HG03108 (cell line): ENCODE measurements at regions not wholly inside any gene's neighbourhood (a gene's known extent, or its start where the extent isn't known, plus 50 kb on each side); places are given as distances from the start of the nearest gene placed in this dataset.

Experiments
- ATAC-seq: cut with Tn5 transposase; IDR thresholded peaks from one replicate; pipeline ENCODE4 v1.9.1; 2021; ENCODE audit warnings: moderate library complexity; ENCODE audit not compliant: unreplicated experiment

DNA sequence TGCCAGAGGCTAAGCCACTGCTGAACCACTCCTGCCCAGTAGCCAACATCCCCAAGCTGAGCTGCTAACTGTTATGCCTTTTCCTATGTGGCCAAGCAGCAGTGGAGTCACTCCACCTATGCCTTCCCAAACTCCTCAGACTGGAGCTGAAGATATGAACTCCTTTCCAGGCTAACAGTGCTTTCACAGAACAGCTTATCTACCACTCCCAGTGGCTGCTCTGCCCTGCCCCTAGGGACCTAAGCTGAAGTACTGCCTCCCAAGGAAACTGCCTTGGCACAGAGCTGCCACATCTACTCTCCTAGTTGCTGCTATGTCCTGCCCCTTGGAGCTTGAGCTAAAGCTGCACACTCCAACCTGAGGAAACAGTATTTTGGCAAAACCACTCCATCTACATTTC, 275.9 kb downstream of the RBM43 start:
- ATAC-seq: no peak

GRCh38 chr2:150983314-150983897, 278.3 kb downstream of the RBM43 start:
- ATAC-seq: no peak

DNA sequence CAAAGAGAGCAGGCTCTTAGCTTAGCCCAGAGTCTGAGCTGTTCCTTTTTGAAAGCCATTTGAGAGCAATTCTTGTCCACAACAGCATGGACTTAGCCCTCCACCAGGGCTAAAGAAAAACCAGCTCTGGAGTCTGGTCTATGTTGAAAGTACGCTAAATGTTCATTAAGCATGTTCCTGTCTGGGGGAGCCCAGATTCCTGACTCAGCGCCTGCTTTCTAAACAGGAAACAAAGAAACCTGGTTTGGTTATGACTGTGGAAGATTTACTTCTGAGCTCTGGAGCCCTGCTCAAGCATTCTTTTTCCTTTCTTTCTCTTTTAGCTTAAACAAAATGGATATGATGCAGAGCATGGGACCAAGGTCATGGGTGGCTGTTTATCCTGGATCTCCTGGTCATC, 279.8 kb downstream of the RBM43 start:
- ATAC-seq: no peak

- no peak for ATAC-seq
These were observed 283.6 kb downstream of the RBM43 start for GRCh38 chr2:150978053-150978452.

DNA sequence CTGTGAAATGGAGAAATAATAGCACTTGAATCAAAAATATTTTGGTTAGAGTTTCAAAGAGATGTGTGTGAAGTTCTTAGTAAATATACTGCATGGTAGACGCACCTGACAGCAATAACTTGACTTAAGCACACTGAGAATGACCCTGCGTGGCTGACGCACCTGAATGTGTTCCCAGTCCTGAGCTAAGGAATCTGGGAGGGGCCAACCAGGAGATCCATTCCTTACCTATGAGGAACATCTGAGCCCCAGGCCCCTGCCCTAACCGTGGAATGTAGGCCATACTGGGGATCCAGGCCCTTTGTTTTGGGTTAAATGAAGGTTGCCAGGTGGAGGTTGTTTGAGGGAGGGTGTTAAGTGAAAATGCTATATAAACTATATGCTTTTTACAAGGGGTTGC, 284.4 kb downstream of the RBM43 start:
- ATAC-seq: no peak

GRCh38 chr2:150976604-150977003, 285.1 kb downstream of the RBM43 start:
- ATAC-seq: no peak

GRCh38 chr2:150974864-150975263, 286.8 kb downstream of the RBM43 start:
- no peak for ATAC-seq

DNA sequence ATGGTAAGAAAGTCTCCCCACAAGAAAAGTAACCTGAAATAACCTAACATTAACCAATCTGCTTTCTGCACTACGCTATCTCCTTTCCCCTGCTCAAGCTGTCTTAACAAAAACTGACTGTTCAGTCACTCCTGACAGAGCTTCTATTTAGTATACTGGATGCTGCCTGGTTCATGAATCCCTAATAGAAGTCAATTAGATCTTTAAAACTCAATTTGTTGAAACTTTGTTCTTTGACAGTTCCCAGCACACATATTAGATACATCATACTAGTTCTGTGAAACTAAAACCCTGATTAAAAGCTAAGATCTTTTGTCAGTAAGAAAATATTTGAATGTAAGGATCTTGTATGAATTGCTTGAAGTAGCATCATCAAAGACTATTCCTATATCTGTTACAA, 287.4 kb downstream of the RBM43 start:
- ATAC-seq: no peak

- no peak for ATAC-seq
These were observed 289.8 kb downstream of the RBM43 start for GRCh38 chr2:150971910-150972309.

DNA sequence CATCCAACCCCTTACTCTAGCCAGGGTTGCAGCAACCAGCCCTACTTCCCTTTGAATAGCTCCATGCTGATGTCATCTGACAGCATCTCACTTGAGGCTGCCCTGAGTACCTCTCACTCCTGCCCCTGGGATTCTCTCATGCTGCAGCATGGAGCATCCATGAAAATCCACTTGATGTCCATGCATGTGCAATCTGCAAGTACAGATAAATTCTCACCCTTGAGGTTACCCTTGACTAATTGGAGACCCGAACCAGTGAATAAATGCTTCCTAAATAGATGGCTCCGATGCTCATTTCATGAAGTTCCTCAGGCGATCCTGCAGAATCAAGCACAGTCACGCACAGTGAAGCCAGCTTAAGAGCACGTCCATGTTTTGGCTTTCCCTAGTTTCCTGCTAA, 298.3 kb downstream of the RBM43 start:
- ATAC-seq: no peak

DNA sequence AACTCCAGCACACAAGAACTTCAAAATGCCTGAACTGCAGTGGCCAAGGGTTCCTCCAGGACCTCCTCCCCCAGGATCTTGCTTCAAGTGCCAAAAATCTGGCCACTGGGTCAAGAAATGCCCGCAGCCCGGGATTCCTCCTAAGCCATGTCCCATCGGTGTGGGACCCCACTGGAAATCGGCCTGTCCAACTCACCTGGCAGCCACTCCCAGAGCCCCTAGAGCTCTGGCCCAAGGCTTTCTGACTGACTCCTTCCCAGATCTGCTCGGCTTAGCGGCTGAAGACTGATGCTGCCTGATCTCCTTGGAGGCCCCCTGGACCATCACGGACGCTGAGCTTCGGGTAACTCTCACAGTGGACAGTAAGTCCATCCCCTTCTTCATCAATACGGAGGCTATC, 306.4 kb downstream of the RBM43 start:
- no peak for ATAC-seq

DNA sequence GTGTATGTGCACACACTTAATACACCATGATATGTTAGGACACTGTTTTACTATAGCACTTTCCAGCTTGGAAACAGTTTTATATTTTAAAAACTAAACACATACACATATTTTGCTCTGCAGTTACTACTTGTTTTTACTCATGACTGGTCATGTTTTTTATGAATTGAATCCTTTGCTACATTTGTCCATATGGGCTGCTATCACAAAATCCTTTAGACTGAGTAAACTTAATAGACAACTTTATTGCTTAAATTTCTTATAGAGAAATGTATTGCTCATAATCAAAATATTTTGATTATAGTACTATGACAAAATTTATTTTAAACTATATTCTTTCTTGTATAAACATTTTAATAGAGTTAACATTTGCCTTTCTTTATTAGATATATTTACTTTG, 314.8 kb downstream of the RBM43 start:
- no peak for ATAC-seq

- ATAC-seq: no peak
These were observed 317.3 kb downstream of the RBM43 start for GRCh38 chr2:150944315-150944714.

GRCh38 chr2:150939087-150939486, 322.6 kb downstream of the RBM43 start:
- ATAC-seq: no peak

DNA sequence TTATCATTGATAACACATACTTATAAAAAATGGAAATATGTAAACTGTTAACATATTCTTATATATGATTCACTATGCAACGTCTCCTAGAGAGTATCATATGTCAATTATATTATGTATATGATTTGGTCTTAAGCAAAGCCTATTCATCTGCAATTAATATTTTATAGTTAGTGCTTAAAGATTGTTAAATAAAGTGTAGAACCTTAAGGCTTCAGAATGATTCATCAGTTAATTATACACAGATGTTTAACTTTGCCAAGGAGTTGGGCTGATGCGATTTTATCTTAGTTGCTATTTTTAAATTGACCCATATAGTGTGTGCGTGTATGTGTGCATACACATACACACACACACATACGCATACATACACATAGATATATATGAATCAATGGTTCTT, 323.1 kb downstream of the RBM43 start:
- ATAC-seq: no peak

- ATAC-seq: no peak
These were observed 324.6 kb downstream of the RBM43 start for GRCh38 chr2:150937030-150937429.

GRCh38 chr2:150931451-150931850, 330.2 kb downstream of the RBM43 start:
- ATAC-seq: no peak

- ATAC-seq: no peak
These were observed 336.1 kb downstream of the RBM43 start for GRCh38 chr2:150925611-150926010.

DNA sequence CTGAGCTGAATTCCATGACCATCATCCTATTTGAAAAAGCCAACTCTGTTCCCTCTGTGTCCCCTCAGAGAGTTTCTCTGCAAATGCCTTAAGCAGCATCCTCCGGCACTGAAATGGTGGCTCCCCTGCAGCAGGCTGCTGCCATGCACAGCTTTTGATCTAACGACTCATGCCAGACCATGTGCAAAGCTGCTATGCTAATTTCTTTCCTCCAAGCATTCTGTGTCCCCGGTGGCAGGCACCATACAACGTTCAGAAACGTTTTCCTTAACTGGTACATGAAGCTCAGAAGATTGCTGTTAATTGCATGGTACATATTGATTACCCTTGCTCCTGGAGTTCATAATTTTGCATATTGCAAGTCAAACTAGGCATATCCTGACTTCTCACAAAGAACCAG, 336.8 kb downstream of the RBM43 start:
- ATAC-seq: no peak

DNA sequence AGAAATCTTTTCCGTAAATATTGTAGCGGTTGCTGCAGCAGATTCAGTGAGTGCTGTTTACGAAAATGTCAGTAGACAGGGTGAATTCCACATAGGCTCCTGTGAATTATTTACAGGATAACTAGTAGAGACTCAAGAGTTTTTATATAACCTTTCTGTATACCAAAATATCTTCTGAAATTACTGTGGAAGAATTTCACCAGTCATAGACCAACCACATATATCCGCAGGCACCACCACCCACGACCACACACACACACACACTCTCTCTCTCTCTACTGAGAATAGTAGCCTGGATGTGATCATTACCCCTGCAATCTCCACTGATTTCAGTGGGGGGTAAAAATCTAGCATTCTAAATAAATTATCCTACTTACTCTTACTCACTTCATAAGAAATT, 341.8 kb downstream of the RBM43 start:
- no peak for ATAC-seq

- no peak for ATAC-seq
These were observed 343.5 kb downstream of the RBM43 start for GRCh38 chr2:150917961-150918713.

DNA sequence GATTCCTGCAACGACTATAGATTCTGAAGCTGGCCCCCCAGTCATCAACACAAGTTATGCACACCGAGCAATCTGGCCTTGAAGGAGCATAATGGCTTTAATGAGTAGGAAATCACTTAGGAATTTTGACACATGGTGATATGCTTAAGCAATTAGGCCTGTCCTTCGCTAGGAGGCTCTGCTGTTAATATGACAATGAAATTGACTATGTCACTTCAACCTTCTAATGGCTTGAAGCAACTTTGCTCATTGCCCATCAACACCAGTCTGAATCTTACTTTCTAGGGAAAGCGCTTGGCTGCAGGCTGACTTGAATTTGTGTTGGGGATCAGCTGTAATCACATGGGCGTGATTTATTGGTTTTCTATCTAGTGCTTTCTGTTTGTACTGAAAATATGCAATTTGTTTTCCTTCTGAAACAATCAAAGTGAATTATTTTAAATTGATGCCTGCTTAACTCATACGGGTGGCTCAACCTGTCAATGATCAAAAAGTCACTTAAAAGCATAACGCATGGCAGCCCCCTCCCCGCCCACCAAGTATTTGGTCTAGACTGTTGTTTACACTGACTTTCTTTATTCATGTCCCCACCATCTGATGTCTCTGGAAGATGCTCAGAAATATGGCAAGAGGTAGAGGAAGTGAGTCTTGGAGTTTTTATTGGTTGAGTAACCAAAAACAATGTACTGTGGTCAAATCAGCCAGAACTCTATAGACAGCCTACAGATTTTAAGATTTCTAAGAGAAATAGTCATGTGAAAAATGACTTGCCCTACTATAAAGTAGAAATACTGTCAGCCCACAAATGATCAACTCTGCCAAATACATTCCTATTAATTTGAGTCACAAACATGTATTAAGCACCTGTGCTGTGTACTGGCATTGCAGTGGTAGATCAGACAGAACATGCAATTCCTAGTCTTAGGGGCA, 344.9 kb downstream of the RBM43 start:
- ATAC-seq: no peak
